NCI-H69 (cell line): ENCODE measurements at regions not wholly inside any gene's neighbourhood (a gene's known extent, or its start where the extent isn't known, plus 50 kb on each side); places are given as distances from the start of the nearest gene placed in this dataset.
A peak's percentile ranks its signal among the peaks of the same experiment; 100 is the strongest.

Source experiments
- DNase-seq: peaks from one replicate; lab custom pipeline; 2025; lab: John Stamatoyannopoulos, UW

- peak; percentile 93 for DNase-seq
Observed at GRCh38 chrX:13903405-13903804, 86.5 kb upstream of the GPM6B start.

GRCh38 chrX:13902406-13902805, 85.5 kb upstream of the GPM6B start:
- no peak for DNase-seq

- no peak for DNase-seq
Observed at GRCh38 chrX:13901354-13901753, 84.5 kb upstream of the GPM6B start.

GRCh38 chrX:13900351-13900750, 83.5 kb upstream of the GPM6B start:
- DNase-seq = no peak

- peak; percentile 75 for DNase-seq
Observed at GRCh38 chrX:13899607-13900006, 82.7 kb upstream of the GPM6B start.

- DNase-seq = no peak
Observed at GRCh38 chrX:13898603-13899002, 81.7 kb upstream of the GPM6B start.

GRCh38 chrX:13898083-13898482, 81.2 kb upstream of the GPM6B start:
- DNase-seq = peak; percentile 32

GRCh38 chrX:13897566-13897965, 80.7 kb upstream of the GPM6B start:
- no peak for DNase-seq

GRCh38 chrX:13894888-13895565, 78.1 kb upstream of the GPM6B start:
- DNase-seq = no peak

GRCh38 chrX:13893826-13894225, 76.9 kb upstream of the GPM6B start:
- no peak for DNase-seq

- no peak for DNase-seq
Observed at GRCh38 chrX:13892856-13893255, 76.0 kb upstream of the GPM6B start.

- no peak for DNase-seq
Observed at GRCh38 chrX:13891377-13892140, 74.7 kb upstream of the GPM6B start.

GRCh38 chrX:13890806-13891205, 73.9 kb upstream of the GPM6B start:
- DNase-seq = no peak

GRCh38 chrX:13888284-13888683, 71.4 kb upstream of the GPM6B start:
- no peak for DNase-seq

GRCh38 chrX:13885591-13885990, 68.7 kb upstream of the GPM6B start:
- no peak for DNase-seq

- no peak for DNase-seq
Observed at GRCh38 chrX:13876652-13877051, 59.8 kb upstream of the GPM6B start.

- no peak for DNase-seq
Observed at GRCh38 chrX:13875572-13875971, 58.7 kb upstream of the GPM6B start.

GRCh38 chrX:13868591-13868990, 51.7 kb upstream of the GPM6B start:
- no peak for DNase-seq
